Body of pancreas (tissue), 4 donors: ENCODE measurements at regions not wholly inside any gene's neighbourhood (a gene's known extent, or its start where the extent isn't known, plus 50 kb on each side); places are given as distances from the start of the nearest gene placed in this dataset.

ENCODE experiments used
- CTCF ChIP-seq, 7 experiments: fragments of 450-650 bp in 4 of 7; fragments of 200-600 bp in 3 of 7; sonication (generic) in 3 of 7; IDR thresholded peaks; one replicate each; pipeline ENCODE4 v1.5.1; 2016 to 2019; ENCODE audit warnings: antibody characterized with exemption in 7 of 7
- POLR2A ChIP-seq, 3 donors: fragments of 450-650 bp; IDR thresholded peaks; one replicate each; pipeline ENCODE4 v1.6.1; 2016; ENCODE audit warnings: antibody characterized with exemption in 3 of 3, mild to moderate bottlenecking in 2 of 3

GRCh38 chr10:33963729-33964128 is 629.3 kb upstream of the NRP1 start:
- TF ChIP-seq CTCF (IDR thresholded peaks at IDR 0.05), result no peak
- no peak for TF ChIP-seq POLR2A (IDR thresholded peaks at IDR 0.05)
